ENCODE measurements at regions not wholly inside any gene's neighbourhood (a gene's known extent, or its start where the extent isn't known, plus 50 kb on each side); places are given as distances from the start of the nearest gene placed in this dataset.

DNA sequence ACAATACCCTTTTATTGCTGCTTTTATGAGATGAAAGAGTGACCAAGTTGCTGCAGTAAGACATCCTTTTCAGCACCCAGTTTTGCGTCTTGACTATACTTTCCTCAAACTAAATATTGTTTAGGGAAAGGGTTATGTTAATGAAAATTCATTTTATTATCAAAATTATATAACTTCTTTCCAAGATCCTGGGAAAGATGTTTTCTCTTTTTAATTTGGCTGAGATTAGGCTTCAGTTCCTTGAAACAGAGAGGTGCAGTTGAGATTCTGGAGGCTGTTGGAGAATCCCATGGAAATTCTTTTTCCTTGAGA is 91.6 kb upstream of the KCNA3 start:
- Histone ChIP-seq H3K9me3 (ENCODE audit: control insufficient read depth, low read length) (no peaks in the 10 kb centered on the region), H3K27me3 (ENCODE audit: control insufficient read depth, insufficient read depth, low read length, poor library complexity, severe bottlenecking) (peaks cover 9% of the 10 kb centered on the region), H3K4me3 (ENCODE audit: insufficient read depth, low read depth, low read length) (no peak overlapping the region), H3K27ac (ENCODE audit: insufficient read depth, low read depth, low read length, poor library complexity, severe bottlenecking) (no peak overlapping the region), H3K36me3 (ENCODE audit: control insufficient read depth, insufficient read depth, low read length) (no peaks in the 10 kb centered on the region), H3K4me1 (ENCODE audit: control insufficient read depth, insufficient read depth, low read length) (no peaks in the 10 kb centered on the region)
- no CpG with 5 or more reads among the region's 1 CpG for WGBS, 2 experiments

DNA sequence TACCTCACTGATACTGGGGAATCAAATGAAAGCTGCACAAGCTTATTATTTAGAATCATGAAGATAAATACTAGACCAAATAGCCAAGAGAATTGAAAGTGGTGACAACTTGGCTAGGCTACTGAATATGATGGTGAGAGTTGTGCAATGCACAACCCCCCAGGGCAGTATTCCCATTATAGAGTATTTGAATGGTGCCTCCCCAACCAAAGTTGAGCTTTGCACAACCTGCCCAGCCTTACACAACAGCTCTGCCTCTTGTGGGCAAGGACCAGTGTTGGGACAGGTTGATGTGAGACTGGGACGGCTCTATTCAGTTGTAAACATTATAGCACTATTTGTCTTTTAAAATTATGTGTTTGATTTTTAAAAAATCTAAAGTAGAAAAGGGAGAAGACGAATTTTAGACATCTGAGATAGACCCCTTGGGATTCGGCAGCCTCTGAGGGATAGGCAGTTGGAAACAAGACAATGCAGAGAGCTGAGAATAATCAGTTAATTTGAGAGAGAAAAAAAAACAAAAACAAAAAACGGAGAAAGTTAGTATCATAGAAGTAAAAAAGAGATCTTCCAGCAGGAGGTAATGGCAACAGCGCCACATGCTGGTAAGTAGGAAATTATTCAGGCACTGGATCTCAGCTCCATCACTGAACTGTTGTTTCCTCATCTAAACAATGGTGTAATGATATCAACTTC is 91.0 kb upstream of the KCNA3 start:
- peaks cover 9% of the 10 kb centered on the region for H3K27me3 ChIP-seq (ENCODE audit: control insufficient read depth, insufficient read depth, low read length, poor library complexity, severe bottlenecking)
- H3K9me3 ChIP-seq (ENCODE audit: control insufficient read depth, low read length), result no peaks in the 10 kb centered on the region
- no peak overlapping the region for H3K4me3 ChIP-seq (ENCODE audit: insufficient read depth, low read depth, low read length)
- no peak overlapping the region for H3K27ac ChIP-seq (ENCODE audit: insufficient read depth, low read depth, low read length, poor library complexity, severe bottlenecking)
- H3K4me1 ChIP-seq (ENCODE audit: control insufficient read depth, insufficient read depth, low read length), result no peaks in the 10 kb centered on the region
- 29 to 30% methylated on average over 4 of the region's 5 CpGs for WGBS, 2 experiments
- H3K36me3 ChIP-seq (ENCODE audit: control insufficient read depth, insufficient read depth, low read length), result no peaks in the 10 kb centered on the region

DNA sequence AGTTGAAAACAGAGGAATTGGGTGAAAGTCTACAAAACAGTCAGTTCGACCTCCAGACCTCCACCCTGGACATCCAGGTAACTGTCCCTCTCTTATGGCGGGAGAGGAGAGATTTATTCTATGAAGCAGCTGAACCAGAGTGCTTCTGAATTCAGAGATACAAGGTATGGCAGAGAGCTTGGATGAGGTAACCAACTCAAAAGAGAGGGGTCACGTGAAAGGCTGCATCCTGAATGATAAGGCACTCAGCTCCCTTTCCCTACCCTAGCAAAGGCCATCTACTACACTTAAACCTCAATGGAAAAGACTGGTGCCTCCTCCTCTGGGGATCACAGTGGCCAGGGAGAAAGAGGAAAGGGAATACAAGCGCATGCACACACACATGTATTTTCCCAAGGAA is 88.4 kb upstream of the KCNA3 start:
- Histone ChIP-seq H3K27me3 (ENCODE audit: control insufficient read depth, insufficient read depth, low read length, poor library complexity, severe bottlenecking) (peaks cover 9% of the 10 kb centered on the region), H3K9me3 (ENCODE audit: control insufficient read depth, low read length) (no peaks in the 10 kb centered on the region), H3K4me3 (ENCODE audit: insufficient read depth, low read depth, low read length) (no peak overlapping the region), H3K27ac (ENCODE audit: insufficient read depth, low read depth, low read length, poor library complexity, severe bottlenecking) (no peak overlapping the region), H3K4me1 (ENCODE audit: control insufficient read depth, insufficient read depth, low read length) (no peaks in the 10 kb centered on the region), H3K36me3 (ENCODE audit: control insufficient read depth, insufficient read depth, low read length) (no peaks in the 10 kb centered on the region)
- 79 to 93% methylated on average over 3 of the region's 4 CpGs for WGBS, 2 experiments

DNA sequence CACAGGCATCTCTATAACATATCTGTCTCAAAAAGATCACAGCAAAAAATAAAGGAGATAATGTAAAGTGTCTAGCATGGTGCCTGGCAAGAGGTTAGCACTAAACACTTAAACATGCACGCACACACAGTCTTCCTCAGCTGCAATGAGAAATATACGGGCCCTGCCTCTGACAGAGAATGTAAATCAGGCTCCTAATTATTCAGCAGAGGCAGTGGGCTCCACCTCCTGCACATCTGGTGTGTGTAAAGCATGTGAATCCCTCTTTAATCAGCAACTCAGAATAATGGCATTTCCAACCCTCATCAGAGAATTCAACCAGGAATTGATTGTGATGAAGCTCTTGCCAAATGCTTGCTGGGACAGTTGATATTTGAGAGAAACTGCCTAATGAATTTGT is 85.6 kb upstream of the KCNA3 start:
- Histone ChIP-seq H3K4me1 (ENCODE audit: control insufficient read depth, insufficient read depth, low read length) (no peaks in the 10 kb centered on the region), H3K27ac (ENCODE audit: insufficient read depth, low read depth, low read length, poor library complexity, severe bottlenecking) (no peak overlapping the region), H3K27me3 (ENCODE audit: control insufficient read depth, insufficient read depth, low read length, poor library complexity, severe bottlenecking) (no peaks in the 10 kb centered on the region), H3K9me3 (ENCODE audit: control insufficient read depth, low read length) (no peaks in the 10 kb centered on the region), H3K36me3 (ENCODE audit: control insufficient read depth, insufficient read depth, low read length) (no peaks in the 10 kb centered on the region), H3K4me3 (ENCODE audit: insufficient read depth, low read depth, low read length) (no peak overlapping the region)
- 86 to 87% methylated on average over 2 of the region's 2 CpGs for WGBS, 2 experiments

DNA sequence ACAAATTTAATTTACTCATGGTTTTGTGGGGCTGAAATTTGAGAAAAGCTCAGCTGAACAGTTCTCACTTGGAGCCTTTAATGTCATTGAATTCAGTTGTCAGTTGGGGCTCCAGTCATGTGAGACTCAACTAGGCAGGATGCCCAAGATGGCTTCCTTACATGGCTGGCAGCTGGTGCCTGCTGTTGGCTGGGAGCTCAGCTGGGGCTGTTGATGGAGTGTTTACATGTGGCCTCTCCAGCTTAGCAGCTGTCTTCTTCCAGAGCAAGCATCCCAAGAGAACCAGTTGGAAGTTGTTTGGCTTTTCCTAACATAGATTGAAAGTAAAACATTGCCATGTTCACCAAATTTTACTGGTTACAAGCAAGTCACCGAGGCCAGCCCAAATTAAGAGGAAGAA is 81.8 kb upstream of the KCNA3 start:
- Histone ChIP-seq H3K9me3 (ENCODE audit: control insufficient read depth, low read length) (no peaks in the 10 kb centered on the region), H3K4me1 (ENCODE audit: control insufficient read depth, insufficient read depth, low read length) (peaks cover under 1% of the 10 kb centered on the region), H3K4me3 (ENCODE audit: insufficient read depth, low read depth, low read length) (no peak overlapping the region), H3K27ac (ENCODE audit: insufficient read depth, low read depth, low read length, poor library complexity, severe bottlenecking) (no peak overlapping the region), H3K36me3 (ENCODE audit: control insufficient read depth, insufficient read depth, low read length) (no peaks in the 10 kb centered on the region), H3K27me3 (ENCODE audit: control insufficient read depth, insufficient read depth, low read length, poor library complexity, severe bottlenecking) (no peaks in the 10 kb centered on the region)
- WGBS, 2 experiments, result 100% methylated on average over 1 of the region's 1 CpG

DNA sequence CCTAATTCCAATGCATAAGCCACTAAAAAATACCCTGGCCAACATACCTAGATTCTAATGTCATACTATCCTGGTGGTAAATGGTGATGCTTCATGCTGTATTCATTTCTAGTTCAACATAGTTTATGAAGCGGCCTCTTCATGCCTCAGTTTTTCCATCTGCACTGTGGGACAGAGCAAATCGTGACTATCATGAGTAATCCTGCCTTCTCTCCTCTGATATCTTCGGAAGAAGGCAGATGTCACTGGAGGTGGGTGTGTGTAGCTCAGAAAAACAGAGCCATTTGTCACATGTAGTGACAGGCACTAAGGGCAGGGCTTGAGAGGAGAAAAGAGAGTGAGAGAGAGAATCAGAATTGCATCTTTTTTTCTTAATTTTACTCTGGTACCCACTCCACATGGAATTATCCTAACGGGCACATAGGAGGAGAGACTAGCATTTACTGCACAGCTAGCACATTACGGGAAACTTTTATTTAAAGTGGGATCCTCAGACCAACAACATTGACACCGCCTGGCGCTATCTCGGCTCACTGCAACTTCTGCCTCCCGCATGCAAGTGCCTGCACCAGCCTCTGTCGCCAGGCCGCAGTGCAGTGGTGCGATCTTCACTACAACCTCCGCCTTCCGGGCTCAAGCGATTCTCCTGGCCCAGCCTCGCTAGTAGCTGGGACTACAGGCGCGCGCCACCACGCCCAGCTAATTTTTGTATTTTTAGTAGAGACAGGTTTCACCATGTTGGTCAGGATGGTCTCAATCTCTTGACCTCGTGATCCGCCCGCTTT is 78.4 kb upstream of the KCNA3 start:
- Histone ChIP-seq H3K4me3 (ENCODE audit: insufficient read depth, low read depth, low read length) (no peak overlapping the region), H3K9me3 (ENCODE audit: control insufficient read depth, low read length) (no peaks in the 10 kb centered on the region), H3K27me3 (ENCODE audit: control insufficient read depth, insufficient read depth, low read length, poor library complexity, severe bottlenecking) (no peaks in the 10 kb centered on the region), H3K4me1 (ENCODE audit: control insufficient read depth, insufficient read depth, low read length) (peaks cover 19% of the 10 kb centered on the region), H3K36me3 (ENCODE audit: control insufficient read depth, insufficient read depth, low read length) (no peaks in the 10 kb centered on the region), H3K27ac (ENCODE audit: insufficient read depth, low read depth, low read length, poor library complexity, severe bottlenecking) (no peak overlapping the region)
- WGBS, 2 experiments, result 90 to 92% methylated on average over 23 of the region's 23 CpGs

DNA sequence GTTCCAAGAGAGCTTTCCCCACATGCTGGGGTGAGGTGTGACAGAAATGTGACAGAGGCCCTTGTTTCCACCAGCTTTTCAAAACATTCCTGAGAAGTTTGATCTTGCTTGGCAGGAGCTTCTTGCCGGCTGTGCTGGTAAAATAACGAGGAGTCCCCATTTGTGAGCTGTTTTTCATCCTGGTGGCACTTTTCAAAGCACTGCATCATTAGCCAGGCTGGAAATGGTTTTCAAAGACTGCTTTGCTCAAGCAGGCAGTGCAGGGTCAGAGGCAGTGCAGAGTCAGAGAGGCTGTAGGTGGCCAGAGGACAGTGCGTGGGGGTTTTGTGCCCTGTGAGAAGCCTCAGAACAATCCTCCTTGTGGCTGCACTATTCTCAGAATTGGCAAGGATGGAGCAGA is 75.8 kb upstream of the KCNA3 start:
- H3K4me1 ChIP-seq (ENCODE audit: control insufficient read depth, insufficient read depth, low read length), result peaks cover 19% of the 10 kb centered on the region
- H3K4me3 ChIP-seq (ENCODE audit: insufficient read depth, low read depth, low read length), result no peak overlapping the region
- WGBS, 2 experiments, result 32 to 34% methylated on average over 3 of the region's 3 CpGs
- H3K27me3 ChIP-seq (ENCODE audit: control insufficient read depth, insufficient read depth, low read length, poor library complexity, severe bottlenecking), result no peaks in the 10 kb centered on the region
- no peaks in the 10 kb centered on the region for H3K9me3 ChIP-seq (ENCODE audit: control insufficient read depth, low read length)
- H3K36me3 ChIP-seq (ENCODE audit: control insufficient read depth, insufficient read depth, low read length), result no peaks in the 10 kb centered on the region
- no peak overlapping the region for H3K27ac ChIP-seq (ENCODE audit: insufficient read depth, low read depth, low read length, poor library complexity, severe bottlenecking)

DNA sequence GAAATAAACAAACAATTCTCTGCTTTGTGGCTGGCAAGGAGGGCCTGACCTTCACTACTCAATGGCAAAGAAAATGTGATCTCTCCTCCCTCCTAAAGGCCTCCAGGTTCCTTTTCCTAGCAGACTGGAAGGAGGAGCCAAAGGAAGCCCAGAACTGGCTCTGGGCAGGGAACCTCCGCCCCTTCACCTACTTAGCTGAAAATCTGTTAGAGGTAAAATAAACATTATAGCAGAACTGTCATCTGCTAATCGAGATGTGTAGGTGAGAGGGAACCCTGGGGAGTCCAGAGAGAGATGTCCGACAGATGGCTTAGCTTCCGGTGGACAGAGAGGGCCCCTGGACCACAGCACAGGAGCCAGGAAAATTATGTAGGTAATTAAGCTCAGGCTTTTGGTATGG is 75.2 kb upstream of the KCNA3 start:
- no peak overlapping the region for H3K27ac ChIP-seq (ENCODE audit: insufficient read depth, low read depth, low read length, poor library complexity, severe bottlenecking)
- H3K4me3 ChIP-seq (ENCODE audit: insufficient read depth, low read depth, low read length), result no peak overlapping the region
- no peaks in the 10 kb centered on the region for H3K9me3 ChIP-seq (ENCODE audit: control insufficient read depth, low read length)
- H3K36me3 ChIP-seq (ENCODE audit: control insufficient read depth, insufficient read depth, low read length), result no peaks in the 10 kb centered on the region
- peaks cover 19% of the 10 kb centered on the region for H3K4me1 ChIP-seq (ENCODE audit: control insufficient read depth, insufficient read depth, low read length)
- WGBS, 2 experiments, result 91 to 92% methylated on average over 4 of the region's 4 CpGs
- H3K27me3 ChIP-seq (ENCODE audit: control insufficient read depth, insufficient read depth, low read length, poor library complexity, severe bottlenecking), result no peaks in the 10 kb centered on the region

DNA sequence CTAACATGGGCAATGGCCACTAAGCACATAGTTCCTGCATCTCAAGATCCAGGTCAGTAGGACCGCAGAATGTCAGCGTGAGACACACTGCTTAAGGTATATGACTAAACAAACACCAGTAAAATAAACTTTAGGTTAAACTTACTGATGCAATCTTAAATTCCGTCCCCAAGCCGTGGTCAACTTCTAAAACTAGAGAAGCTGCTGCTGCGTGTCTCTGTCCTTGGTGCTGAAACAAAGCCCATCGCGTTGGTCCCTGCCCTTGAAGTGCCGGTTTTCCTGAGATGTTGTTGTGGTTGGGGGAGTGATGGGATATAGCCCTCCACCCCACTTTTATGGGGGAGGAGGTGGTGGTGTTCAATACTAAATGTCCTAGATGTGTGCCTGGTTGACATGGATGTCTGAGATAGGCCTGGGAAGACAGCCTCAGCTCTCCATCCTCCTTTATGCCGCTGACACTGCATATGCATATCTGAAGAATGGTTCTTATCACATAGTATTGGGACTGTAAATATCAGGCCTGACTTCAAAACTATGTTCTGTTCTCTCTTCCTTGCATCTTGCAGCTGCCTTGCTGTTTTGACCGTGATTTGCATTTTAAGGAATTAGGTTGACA is 72.0 kb upstream of the KCNA3 start:
- 12 to 30% methylated on average over 8 to 10 of the region's 10 CpGs for WGBS, 2 experiments
- H3K36me3 ChIP-seq (ENCODE audit: control insufficient read depth, insufficient read depth, low read length), result no peaks in the 10 kb centered on the region
- H3K4me1 ChIP-seq (ENCODE audit: control insufficient read depth, insufficient read depth, low read length), result peaks cover 19% of the 10 kb centered on the region
- H3K4me3 ChIP-seq (ENCODE audit: insufficient read depth, low read depth, low read length), result no peak overlapping the region
- no peak overlapping the region for H3K27ac ChIP-seq (ENCODE audit: insufficient read depth, low read depth, low read length, poor library complexity, severe bottlenecking)
- H3K9me3 ChIP-seq (ENCODE audit: control insufficient read depth, low read length), result no peaks in the 10 kb centered on the region
- H3K27me3 ChIP-seq (ENCODE audit: control insufficient read depth, insufficient read depth, low read length, poor library complexity, severe bottlenecking), result no peaks in the 10 kb centered on the region

DNA sequence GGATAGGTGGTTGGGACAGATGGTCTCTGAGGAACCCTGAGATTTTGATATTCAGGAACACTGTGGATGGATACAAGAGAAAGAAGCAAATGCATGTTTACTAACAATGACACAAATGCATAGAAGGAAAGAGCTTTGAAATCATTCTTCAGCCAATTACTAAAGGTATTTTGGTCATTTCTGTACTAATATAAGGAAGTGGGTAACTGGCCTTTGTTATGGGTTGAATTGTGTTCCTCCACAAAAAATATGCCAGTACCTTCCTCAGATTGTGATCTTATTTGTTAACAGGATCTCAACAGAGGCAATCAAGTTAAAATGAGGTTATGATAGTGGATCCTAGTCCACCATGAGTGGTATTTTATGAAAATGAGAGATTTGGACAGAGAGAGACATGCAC is 68.7 kb upstream of the KCNA3 start:
- H3K4me3 ChIP-seq (ENCODE audit: insufficient read depth, low read depth, low read length), result no peak overlapping the region
- H3K4me1 ChIP-seq (ENCODE audit: control insufficient read depth, insufficient read depth, low read length), result no peaks in the 10 kb centered on the region
- no peaks in the 10 kb centered on the region for H3K36me3 ChIP-seq (ENCODE audit: control insufficient read depth, insufficient read depth, low read length)
- H3K9me3 ChIP-seq (ENCODE audit: control insufficient read depth, low read length), result no peaks in the 10 kb centered on the region
- H3K27me3 ChIP-seq (ENCODE audit: control insufficient read depth, insufficient read depth, low read length, poor library complexity, severe bottlenecking), result no peaks in the 10 kb centered on the region
- no peak overlapping the region for H3K27ac ChIP-seq (ENCODE audit: insufficient read depth, low read depth, low read length, poor library complexity, severe bottlenecking)
